GM19372 (cell line): ENCODE measurements at regions not wholly inside any gene's neighbourhood (a gene's known extent, or its start where the extent isn't known, plus 50 kb on each side); places are given as distances from the start of the nearest gene placed in this dataset.

Experiments
- ATAC-seq: cut with Tn5 transposase; IDR thresholded peaks from one replicate; pipeline ENCODE4 v1.9.1; 2021; ENCODE audit warnings: mild to moderate bottlenecking, low read depth, moderate library complexity; ENCODE audit not compliant: unreplicated experiment

DNA sequence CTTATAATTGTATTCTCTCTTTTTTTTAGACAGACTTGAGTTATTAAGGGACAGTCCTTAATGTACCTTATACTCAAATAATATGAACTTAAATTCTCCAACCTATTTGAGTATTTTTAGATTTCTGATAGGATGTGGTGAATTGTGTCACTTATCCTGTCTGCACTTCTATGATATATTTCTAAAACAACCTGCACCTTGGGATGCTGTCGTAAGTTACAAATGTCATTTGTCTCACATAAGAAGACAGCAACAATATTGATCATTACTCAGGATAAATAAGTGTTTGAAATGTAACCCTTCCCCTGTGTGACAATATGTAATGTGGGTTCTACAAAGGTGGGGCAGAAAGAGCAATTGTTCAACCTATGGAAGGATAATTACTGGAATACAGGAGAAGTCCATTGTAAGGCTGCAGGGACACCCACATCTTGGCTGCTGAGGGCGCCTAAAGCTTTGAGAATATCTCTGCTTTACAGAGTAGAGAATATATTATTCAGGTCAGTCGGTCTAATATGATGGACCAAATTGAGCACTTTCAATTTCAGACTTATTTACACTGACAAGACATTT, 236.9 kb upstream of the PRR20A start:
- ATAC-seq, result no peak

DNA sequence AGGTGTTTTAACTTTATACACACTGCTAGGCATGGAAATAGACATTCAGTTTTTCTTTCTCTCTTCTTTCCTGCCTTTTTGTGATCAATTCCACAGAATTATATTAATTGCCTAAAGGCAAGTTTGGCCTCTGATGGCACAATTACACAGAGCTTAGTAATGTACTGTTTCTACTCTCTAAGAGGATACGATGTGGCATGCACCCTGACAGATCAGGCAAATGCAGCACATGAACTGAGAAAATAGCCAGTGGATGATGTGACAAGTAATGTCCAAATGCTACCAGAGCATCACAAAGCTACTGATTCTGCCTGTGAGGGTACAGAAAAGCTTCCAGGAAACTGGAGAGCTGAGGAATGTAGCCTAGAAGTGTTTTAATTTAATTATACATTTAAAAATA, 233.8 kb upstream of the PRR20A start:
- no peak for ATAC-seq

DNA sequence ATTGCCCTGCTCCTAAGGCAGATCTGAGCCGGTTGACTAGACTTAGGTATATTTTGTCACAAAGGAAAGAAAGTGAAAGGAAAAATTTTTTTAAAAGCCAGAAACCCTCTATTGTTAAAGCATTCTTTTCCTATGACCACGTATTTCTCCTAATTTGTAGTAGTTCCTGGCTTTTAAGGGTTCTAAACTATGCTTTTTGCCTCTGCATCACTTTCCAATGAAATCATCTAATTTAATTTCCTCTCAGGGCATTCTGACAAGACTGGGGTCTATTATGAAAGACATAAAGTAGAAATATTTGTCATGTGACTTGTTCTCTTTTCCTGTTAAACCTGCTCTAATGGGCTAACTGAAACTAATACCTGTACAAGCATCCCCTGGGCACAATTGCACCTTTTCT, 233.0 kb upstream of the PRR20A start:
- ATAC-seq, result no peak

DNA sequence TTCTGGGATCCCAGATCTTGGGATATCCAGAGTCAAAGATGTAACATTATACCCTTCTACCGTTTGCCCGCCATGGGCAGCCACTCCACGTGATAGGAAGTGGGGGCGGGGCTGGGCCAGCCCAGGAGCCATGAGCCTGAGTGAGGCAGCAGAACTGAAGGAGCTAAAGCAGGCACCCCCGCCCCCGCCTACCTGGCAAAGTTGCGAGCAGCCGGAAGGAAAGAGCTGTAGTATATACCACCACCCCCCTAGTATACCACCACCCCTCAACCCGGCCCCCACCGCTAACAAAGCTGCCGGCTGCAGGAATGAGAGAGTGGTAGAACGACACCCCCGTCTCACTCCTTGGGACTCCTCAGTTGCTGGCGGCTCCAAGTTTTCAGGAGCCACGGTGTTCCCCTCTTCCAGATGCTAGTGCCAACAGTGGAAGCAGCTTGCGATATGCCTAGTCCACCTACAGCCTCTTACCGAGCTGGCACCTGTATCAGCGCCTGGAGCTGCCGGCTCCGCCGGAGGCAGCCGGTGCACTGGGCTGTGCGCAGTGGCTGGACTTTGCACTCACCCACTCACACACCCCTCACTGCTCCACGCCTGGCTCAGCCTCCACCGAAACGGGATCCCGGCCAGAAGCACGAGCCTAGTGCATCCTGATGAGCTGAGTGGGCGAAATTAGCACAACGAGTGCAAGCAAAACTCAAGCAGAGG, 230.7 kb upstream of the PRR20A start:
- ATAC-seq, result no peak

- ATAC-seq, result no peak
Measured at GRCh38 chr13:56917966-56918365, 222.8 kb upstream of the PRR20A start.

GRCh38 chr13:56923626-56924140, 217.0 kb upstream of the PRR20A start:
- ATAC-seq, result no peak

- no peak for ATAC-seq
Measured at GRCh38 chr13:56924401-56924800, 216.3 kb upstream of the PRR20A start.

- ATAC-seq, result no peak
Measured at GRCh38 chr13:56932104-56932503, 208.6 kb upstream of the PRR20A start.

DNA sequence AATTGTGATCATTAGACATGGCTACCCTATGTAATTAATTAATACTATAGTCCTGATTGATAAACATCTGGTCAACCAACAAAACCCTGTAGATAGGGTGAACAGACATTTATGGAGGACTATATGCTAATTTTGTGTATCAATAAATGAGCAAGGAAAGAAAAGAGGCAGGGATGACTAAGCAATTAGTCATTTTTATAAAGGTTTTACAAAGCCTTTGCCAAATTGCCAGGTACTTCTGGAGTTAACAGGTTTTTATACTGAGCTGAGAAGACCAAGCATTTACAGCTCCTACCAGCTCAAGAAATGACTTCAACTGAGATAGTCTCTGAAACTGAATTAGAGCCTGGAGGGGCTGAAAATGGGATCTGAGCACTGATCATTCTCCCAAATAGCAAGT, 186.8 kb upstream of the PRR20A start:
- no peak for ATAC-seq

- no peak for ATAC-seq
Measured at GRCh38 chr13:56975647-56976046, 165.1 kb upstream of the PRR20A start.

GRCh38 chr13:56980856-56981255, 159.9 kb upstream of the PRR20A start:
- no peak for ATAC-seq

DNA sequence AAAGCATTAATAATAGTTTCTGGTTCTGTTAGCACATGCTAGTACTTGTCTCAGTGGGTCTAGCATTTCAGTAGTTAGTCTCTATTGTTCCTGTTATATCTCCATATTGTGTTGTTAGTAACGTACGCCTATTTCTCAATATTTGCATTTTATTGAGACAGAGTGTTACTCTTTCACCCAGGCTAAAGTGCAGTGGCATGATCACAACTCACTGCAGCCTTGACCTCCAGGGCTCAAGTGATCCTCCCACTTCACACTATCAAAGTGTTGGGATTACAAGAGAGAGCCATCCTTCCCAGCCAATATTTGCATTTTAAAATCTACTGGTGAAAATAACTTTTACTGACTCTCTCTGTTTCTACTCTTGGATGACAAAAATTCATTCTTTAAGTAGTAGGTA, 154.6 kb upstream of the PRR20A start:
- ATAC-seq, result no peak

DNA sequence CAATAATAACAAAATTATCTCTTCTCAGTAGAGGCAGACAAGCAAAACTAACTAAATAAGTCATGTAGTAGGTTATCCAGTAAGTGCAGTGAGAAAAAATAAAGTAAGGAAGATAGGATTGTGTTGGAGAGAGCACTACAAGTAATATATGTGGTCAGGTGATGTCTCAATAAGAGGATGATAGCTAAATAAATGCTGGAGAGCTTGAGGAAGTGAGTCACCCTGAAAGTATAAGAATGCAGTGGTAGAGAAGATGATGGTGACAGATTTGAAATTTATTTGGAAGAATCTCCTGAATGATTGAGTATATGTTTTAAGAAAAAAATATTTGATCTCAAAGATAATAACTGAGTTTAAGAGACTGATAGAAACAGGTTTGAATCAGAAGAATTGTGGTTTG, 152.2 kb upstream of the PRR20A start:
- ATAC-seq, result no peak

DNA sequence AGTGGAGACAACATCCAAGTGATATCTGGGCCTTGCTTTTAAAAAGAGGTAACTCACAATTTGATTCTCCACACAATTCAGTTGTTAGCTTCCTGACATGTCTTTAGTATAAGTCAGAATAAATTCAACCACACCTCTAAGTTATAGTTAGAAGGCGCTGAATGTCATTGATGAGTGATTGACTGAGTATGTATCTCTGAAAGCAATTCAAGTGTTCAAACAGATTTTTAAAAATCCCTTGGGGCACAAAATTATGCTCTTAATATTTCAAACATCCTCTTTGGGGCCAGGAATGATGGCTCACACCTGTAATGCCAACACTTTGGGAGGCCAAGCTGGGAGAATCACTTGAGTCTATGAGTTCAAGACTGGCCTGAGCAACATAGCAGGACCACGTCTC, 137.0 kb upstream of the PRR20A start:
- no peak for ATAC-seq

- ATAC-seq, result no peak
Measured at GRCh38 chr13:57017357-57017756, 123.4 kb upstream of the PRR20A start.

GRCh38 chr13:57018915-57019314, 121.8 kb upstream of the PRR20A start:
- ATAC-seq, result no peak

- no peak for ATAC-seq
Measured at GRCh38 chr13:57030671-57031070, 110.0 kb upstream of the PRR20A start.

DNA sequence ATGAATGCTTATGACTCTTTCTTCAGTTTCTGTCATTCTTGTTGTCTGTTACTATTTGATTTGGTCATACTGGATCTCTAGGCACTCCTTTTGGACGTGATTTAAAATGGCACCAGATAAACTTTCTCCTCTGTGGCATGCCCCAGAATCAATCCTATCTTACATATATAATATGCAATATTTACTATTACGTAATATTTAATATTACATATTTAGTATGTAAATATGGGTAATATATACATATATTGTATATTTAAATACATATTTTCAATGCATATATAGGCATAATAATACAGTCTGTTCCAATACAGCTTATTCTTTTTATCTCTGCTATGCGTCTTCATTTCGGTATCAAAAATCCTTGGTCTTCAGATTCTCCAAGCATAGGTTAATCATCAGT, 104.4 kb upstream of the PRR20A start:
- no peak for ATAC-seq

GRCh38 chr13:57044910-57045309, 95.8 kb upstream of the PRR20A start:
- no peak for ATAC-seq

DNA sequence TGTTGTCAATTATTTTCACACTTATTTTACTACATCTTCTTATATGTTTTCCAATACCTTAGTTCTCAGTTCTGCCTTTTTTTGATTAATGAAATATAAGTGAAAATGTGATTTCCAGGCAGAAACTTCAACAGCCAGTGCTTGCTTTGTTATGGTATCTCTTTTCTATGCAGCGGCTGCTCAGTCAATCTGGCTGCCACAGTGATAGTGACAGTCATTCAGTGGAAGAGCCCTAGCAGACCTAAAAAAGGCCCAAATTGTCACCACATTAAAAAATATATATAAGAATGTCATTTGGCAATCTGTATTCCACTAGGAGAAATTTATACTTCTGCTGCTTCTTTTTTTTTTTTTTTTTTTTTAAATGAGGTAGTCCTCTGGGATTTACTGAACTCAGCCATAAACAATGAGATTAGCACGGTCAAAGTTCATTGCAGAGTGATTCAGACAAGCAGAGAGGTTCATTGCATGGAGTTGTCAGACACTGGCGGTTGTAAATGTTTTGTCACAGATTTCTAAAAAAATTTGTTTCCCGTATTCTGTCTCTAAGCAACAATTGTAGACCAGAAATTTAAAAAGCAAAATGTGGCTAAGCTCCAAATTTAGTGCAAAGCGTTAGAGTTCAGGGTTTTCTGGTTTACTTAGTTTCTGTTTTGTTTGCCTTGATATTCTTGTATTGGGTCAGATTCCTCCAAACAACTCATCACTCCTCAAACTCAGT, 94.7 kb upstream of the PRR20A start:
- ATAC-seq, result no peak

- no peak for ATAC-seq
Measured at GRCh38 chr13:57056601-57057180, 84.0 kb upstream of the PRR20A start.
